Activated B cell treated with CpG ODN at 0.5 μM for 24 hours (primary cell): ENCODE measurements at regions not wholly inside any gene's neighbourhood (a gene's known extent, or its start where the extent isn't known, plus 50 kb on each side); places are given as distances from the start of the nearest gene placed in this dataset.

Experiments
- ATAC-seq: fragments of 200-7000 bp; cut with Tn5 transposase; one replicate; pipeline ENCODE4 v1.10.0; 2021; ENCODE audit warnings: low read depth, mild to moderate bottlenecking, moderate library complexity
- CTCF ChIA-PET: fragments of 350-600 bp; sonication (Branson Sonifier 250); formaldehyde crosslinking; loops from one replicate; lab custom pipeline; 2021; ENCODE audit warnings: antibody characterized with exemption; lab: Charles Lee
- POLR2A ChIA-PET: fragments of 350-600 bp; sonication (Branson Sonifier 250); formaldehyde crosslinking; loops from one replicate; lab custom pipeline; 2021; ENCODE audit warnings: antibody characterized with exemption; lab: Charles Lee
- DNase-seq: peaks from one replicate; pipeline ENCODE4 v3.0.0; 2022
- H3K27ac Mint-ChIP-seq: one replicate; pipeline ENCODE4 v1.8.0; 2020; ENCODE audit warnings: mixed read lengths
- H3K27me3 Mint-ChIP-seq: one replicate; pipeline ENCODE4 v1.8.0; 2021; ENCODE audit warnings: mixed read lengths
- H3K36me3 Mint-ChIP-seq: one replicate; pipeline ENCODE4 v1.8.0; 2021; ENCODE audit warnings: low read depth, mixed read lengths
- H3K4me1 Mint-ChIP-seq: one replicate; pipeline ENCODE4 v1.8.0; 2021; ENCODE audit warnings: mixed read lengths
- H3K4me3 Mint-ChIP-seq: one replicate; pipeline ENCODE4 v1.8.0; 2020; ENCODE audit warnings: mild to moderate bottlenecking, mixed read lengths
- H3K9me3 Mint-ChIP-seq: one replicate; pipeline ENCODE4 v1.8.0; 2020; ENCODE audit warnings: mixed read lengths
- intact Hi-C: fragments of 100-400 bp; cut with micrococcal nuclease; formaldehyde crosslinking; loops from one replicate; pipeline ENCODE4 v1.15.1; 2024
- TF ChIP-seq, protein P1 (sequence below): fragments of 200-600 bp; IDR thresholded peaks from one replicate; pipeline ENCODE4 v1.8.0; 2022; ENCODE audit warnings: antibody characterized with exemption, mild to moderate bottlenecking

DNA sequence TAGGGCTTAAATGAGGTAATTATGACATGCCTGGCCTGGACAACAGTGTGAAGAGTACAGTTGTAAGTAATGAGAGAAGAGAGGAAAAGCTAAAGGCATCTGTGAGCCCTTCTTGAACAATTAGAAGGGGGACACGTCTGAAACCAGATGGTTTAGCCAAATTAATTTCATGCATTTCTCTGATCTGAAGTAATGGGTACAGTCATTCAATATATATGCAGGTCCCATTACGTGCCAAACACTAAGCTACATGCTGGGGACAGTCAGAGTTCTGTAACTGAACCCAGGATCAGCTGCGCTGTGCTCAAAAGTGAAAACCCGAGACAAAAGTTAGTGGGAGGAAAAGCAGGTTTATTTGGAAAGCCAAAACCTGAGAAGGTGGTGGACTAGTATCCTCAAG, 207.2 kb upstream of the TMTC1 start:
- Mint-ChIP-seq H3K27me3 (no peaks in the 10 kb centered on the region), H3K36me3 (no peaks in the 10 kb centered on the region), H3K4me3 (no peak overlapping the region), H3K27ac (no peak overlapping the region), H3K9me3 (peaks cover 5% of the 10 kb centered on the region), H3K4me1 (no peaks in the 10 kb centered on the region)
- TF ChIP-seq, protein P1, sequence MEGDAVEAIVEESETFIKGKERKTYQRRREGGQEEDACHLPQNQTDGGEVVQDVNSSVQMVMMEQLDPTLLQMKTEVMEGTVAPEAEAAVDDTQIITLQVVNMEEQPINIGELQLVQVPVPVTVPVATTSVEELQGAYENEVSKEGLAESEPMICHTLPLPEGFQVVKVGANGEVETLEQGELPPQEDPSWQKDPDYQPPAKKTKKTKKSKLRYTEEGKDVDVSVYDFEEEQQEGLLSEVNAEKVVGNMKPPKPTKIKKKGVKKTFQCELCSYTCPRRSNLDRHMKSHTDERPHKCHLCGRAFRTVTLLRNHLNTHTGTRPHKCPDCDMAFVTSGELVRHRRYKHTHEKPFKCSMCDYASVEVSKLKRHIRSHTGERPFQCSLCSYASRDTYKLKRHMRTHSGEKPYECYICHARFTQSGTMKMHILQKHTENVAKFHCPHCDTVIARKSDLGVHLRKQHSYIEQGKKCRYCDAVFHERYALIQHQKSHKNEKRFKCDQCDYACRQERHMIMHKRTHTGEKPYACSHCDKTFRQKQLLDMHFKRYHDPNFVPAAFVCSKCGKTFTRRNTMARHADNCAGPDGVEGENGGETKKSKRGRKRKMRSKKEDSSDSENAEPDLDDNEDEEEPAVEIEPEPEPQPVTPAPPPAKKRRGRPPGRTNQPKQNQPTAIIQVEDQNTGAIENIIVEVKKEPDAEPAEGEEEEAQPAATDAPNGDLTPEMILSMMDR: no peak
- DNase-seq: no peak
- ChIA-PET POLR2A (no interaction called here), CTCF (no interaction called here)
- ATAC-seq: no peak
- intact Hi-C loops: no loop called here

DNA sequence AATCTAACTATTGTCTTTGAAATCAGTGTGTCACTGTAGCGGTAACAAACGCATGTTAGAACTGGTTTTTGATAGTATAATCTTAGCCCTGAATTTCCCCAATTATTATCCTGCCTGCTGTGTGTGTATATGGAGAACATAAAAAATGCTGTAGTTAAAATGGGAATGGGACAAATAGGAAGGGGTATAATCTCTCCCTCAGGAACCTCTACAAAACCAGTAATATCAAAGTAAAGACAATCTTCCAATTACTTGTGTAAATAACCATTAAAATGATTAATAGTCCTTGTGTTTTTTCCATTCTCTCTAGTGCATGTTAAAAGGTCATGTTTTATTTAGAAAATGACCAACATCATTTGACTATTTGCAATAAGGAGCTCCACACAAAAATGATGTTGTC, 200.1 kb upstream of the TMTC1 start:
- Mint-ChIP-seq H3K27ac (no peak overlapping the region), H3K9me3 (peaks cover 5% of the 10 kb centered on the region), H3K36me3 (no peaks in the 10 kb centered on the region), H3K4me3 (no peak overlapping the region), H3K27me3 (no peaks in the 10 kb centered on the region), H3K4me1 (no peaks in the 10 kb centered on the region)
- intact Hi-C loops: no loop called here
- ChIA-PET CTCF (no interaction called here), POLR2A (no interaction called here)
- TF ChIP-seq, protein P1: no peak
- ATAC-seq: no peak
- DNase-seq: no peak

DNA sequence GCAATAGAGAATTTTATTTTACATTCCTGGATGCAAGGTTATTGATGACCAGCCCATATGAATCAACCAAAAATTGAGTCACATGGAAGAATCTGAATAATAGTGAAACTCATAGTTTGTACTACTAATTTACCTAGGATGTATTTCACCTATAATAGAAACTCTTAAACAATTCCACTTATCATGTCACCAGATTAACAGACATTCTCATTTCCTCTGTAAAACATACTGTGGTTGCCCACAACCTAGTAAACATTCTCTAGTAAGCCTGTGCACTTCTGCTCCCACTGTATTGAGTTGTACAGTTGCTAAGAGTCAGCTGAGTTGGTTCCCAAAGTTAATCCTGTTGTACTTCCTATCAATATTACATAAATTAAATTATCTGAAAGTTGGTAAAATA, 196.6 kb upstream of the TMTC1 start:
- H3K36me3 Mint-ChIP-seq: no peaks in the 10 kb centered on the region
- intact Hi-C loops: no loop called here
- ChIA-PET CTCF (no interaction called here), POLR2A (no interaction called here)
- H3K27me3 Mint-ChIP-seq: no peaks in the 10 kb centered on the region
- H3K4me1 Mint-ChIP-seq: no peaks in the 10 kb centered on the region
- H3K27ac Mint-ChIP-seq: no peak overlapping the region
- DNase-seq: no peak
- no peak for ATAC-seq
- TF ChIP-seq, protein P1: no peak
- peaks cover 13% of the 10 kb centered on the region for H3K9me3 Mint-ChIP-seq
- no peak overlapping the region for H3K4me3 Mint-ChIP-seq

DNA sequence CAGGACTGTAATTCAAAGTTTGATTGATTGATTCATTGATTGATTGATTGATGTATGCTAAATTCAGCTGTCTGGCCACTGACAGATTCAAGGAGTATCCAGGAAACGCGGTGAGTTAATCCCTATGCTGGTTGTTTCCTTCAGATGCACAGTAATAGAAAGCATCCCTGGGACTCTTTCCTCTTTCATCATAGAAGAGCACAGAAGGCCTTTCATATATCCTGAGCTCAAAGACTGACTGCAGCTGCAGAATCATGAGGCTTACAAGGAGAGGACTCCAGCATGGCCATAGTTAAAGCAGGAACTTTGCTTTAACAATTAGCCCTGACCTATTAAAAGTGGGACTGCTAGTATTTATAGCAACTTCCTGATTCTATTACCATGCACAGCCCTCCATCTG, 187.7 kb upstream of the TMTC1 start:
- no peaks in the 10 kb centered on the region for H3K4me1 Mint-ChIP-seq
- CTCF ChIA-PET: no interaction called here
- H3K36me3 Mint-ChIP-seq: no peaks in the 10 kb centered on the region
- H3K27ac Mint-ChIP-seq: no peak overlapping the region
- intact Hi-C loops: no loop called here
- TF ChIP-seq, protein P1: no peak
- no peaks in the 10 kb centered on the region for H3K27me3 Mint-ChIP-seq
- no peak overlapping the region for H3K4me3 Mint-ChIP-seq
- POLR2A ChIA-PET: no interaction called here
- DNase-seq (no peak), ATAC-seq (no peak)
- H3K9me3 Mint-ChIP-seq: no peaks in the 10 kb centered on the region

DNA sequence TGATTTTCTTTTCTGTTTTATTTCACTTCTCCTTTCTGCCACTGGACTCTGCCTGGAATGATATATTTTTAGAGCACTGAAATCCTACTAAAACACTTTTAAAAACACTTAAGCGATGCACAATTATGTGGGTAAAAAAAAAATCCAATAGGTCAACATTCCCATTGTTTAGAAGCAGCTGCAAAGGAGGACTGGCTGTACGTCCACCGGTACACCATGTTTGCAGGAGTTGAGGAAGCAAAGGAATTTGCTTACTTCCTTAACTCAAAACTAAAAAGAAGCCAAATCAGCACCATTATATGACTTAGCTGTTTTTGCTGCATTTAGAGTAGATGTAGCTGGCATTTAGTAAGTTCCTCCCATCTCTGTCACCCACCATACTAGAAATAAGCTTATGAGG, 186.8 kb upstream of the TMTC1 start:
- Mint-ChIP-seq H3K9me3 (no peaks in the 10 kb centered on the region), H3K4me3 (no peak overlapping the region), H3K27ac (no peak overlapping the region), H3K36me3 (no peaks in the 10 kb centered on the region), H3K27me3 (no peaks in the 10 kb centered on the region), H3K4me1 (no peaks in the 10 kb centered on the region)
- TF ChIP-seq, protein P1: no peak
- ATAC-seq: no peak
- ChIA-PET POLR2A (no interaction called here), CTCF (interaction anchor here (1.1 kb wide), 1 partner anchor 15 kb away, joined by 3 read pairs; no protein-coding TSS in a partner anchor)
- no peak for DNase-seq
- intact Hi-C loops: no loop called here
